Stimulated activated naive CD8-positive, alpha-beta T cell treated with anti-CD3 and anti-CD28 coated beads, Interleukin-15, amount 100 ng/mL, for 72 hours (primary cell): ENCODE measurements at regions not wholly inside any gene's neighbourhood (a gene's known extent, or its start where the extent isn't known, plus 50 kb on each side); places are given as distances from the start of the nearest gene placed in this dataset.

Source experiments
- ATAC-seq: fragments of 150-1000 bp; cut with Tn5 transposase; 2 replicates; pipeline ENCODE4 v1.10.0; 2021; ENCODE audit warnings: mild to moderate bottlenecking, moderate library complexity
- DNase-seq, 2 donors: peaks; one replicate each; pipeline ENCODE4 v3.0.0; 2021 to 2022
- H3K27ac Mint-ChIP-seq, 2 donors: one replicate each; pipeline ENCODE4 v1.8.0; 2022; ENCODE audit warnings: mild to moderate bottlenecking in 2 of 2, mixed read lengths in 2 of 2, moderate library complexity in 2 of 2
- H3K27me3 Mint-ChIP-seq: one replicate; pipeline ENCODE4 v1.8.0; 2022; ENCODE audit warnings: mixed read lengths
- H3K4me1 Mint-ChIP-seq: one replicate; pipeline ENCODE4 v1.8.0; 2022; ENCODE audit warnings: mild to moderate bottlenecking, mixed read lengths
- H3K4me3 Mint-ChIP-seq, 2 donors: one replicate each; pipeline ENCODE4 v1.8.0; 2022; ENCODE audit warnings: mild to moderate bottlenecking in 2 of 2, mixed read lengths in 2 of 2, moderate library complexity in 1 of 2
- H3K9me3 Mint-ChIP-seq, 2 donors: one replicate each; pipeline ENCODE4 v1.8.0; 2022; ENCODE audit warnings: mixed read lengths in 2 of 2

GRCh38 chr6:80714513-80714912 lies 608.0 kb downstream of the BCKDHB start:
- no peaks in the 10 kb centered on the region for H3K4me1 Mint-ChIP-seq
- ATAC-seq: no peak
- DNase-seq: no peak
- H3K4me3 Mint-ChIP-seq: no peak overlapping the region
- H3K27ac Mint-ChIP-seq: no peak overlapping the region
- no peaks in the 10 kb centered on the region for H3K27me3 Mint-ChIP-seq
- no peaks in the 10 kb centered on the region for H3K9me3 Mint-ChIP-seq

- DNase-seq: no peak
- Mint-ChIP-seq H3K4me1 (no peaks in the 10 kb centered on the region), H3K9me3 (peaks cover 0 to 26% of the 10 kb centered on the region in 2 donors), H3K27ac (no peak overlapping the region), H3K27me3 (no peaks in the 10 kb centered on the region), H3K4me3 (no peak overlapping the region)
- no peak for ATAC-seq
These were observed 592.0 kb downstream of the BCKDHB start for GRCh38 chr6:80698459-80698858.

- H3K4me1 Mint-ChIP-seq: no peaks in the 10 kb centered on the region
These were observed 589.8 kb downstream of the BCKDHB start for GRCh38 chr6:80696268-80696667.

GRCh38 chr6:80690551-80691131 lies 584.2 kb downstream of the BCKDHB start:
- DNase-seq (no peak), ATAC-seq (no peak)
- peaks cover 14 to 17% of the 10 kb centered on the region in 2 donors for H3K9me3 Mint-ChIP-seq
- H3K4me3 Mint-ChIP-seq: no peak overlapping the region
- H3K27me3 Mint-ChIP-seq: no peaks in the 10 kb centered on the region
- no peaks in the 10 kb centered on the region for H3K4me1 Mint-ChIP-seq
- no peak overlapping the region for H3K27ac Mint-ChIP-seq

More at GRCh38 chr6:80696268-80696667, 589.8 kb downstream of the BCKDHB start:
- ATAC-seq: no peak
- Mint-ChIP-seq H3K9me3 (peaks cover 0 to 8% of the 10 kb centered on the region in 2 donors), H3K27ac (no peak overlapping the region), H3K27me3 (no peaks in the 10 kb centered on the region), H3K4me3 (no peak overlapping the region)
- DNase-seq: no peak

GRCh38 chr6:80689716-80690395 lies 583.4 kb downstream of the BCKDHB start:
- Mint-ChIP-seq H3K4me3 (no peak overlapping the region), H3K9me3 (peaks cover 19 to 22% of the 10 kb centered on the region in 2 donors), H3K27ac (no peak overlapping the region), H3K4me1 (no peaks in the 10 kb centered on the region), H3K27me3 (no peaks in the 10 kb centered on the region)
- DNase-seq: no peak
- no peak for ATAC-seq

- Mint-ChIP-seq H3K27ac (no peak overlapping the region), H3K9me3 (peaks cover 5 to 14% of the 10 kb centered on the region in 2 donors), H3K4me3 (no peak overlapping the region), H3K4me1 (no peaks in the 10 kb centered on the region), H3K27me3 (no peaks in the 10 kb centered on the region)
- ATAC-seq (no peak), DNase-seq (no peak)
These were observed 573.5 kb downstream of the BCKDHB start for GRCh38 chr6:80679992-80680391.

- ATAC-seq (no peak), DNase-seq (no peak)
- Mint-ChIP-seq H3K9me3 (no peaks in the 10 kb centered on the region), H3K27me3 (no peaks in the 10 kb centered on the region), H3K4me3 (no peak overlapping the region), H3K4me1 (no peaks in the 10 kb centered on the region), H3K27ac (no peak overlapping the region)
These were observed 569.9 kb downstream of the BCKDHB start for GRCh38 chr6:80676386-80676785.

- ATAC-seq: no peak
- no peak overlapping the region for H3K27ac Mint-ChIP-seq
These were observed 568.2 kb downstream of the BCKDHB start for GRCh38 chr6:80674669-80675068.

GRCh38 chr6:80673367-80673766 lies 566.9 kb downstream of the BCKDHB start:
- H3K9me3 Mint-ChIP-seq: no peaks in the 10 kb centered on the region
- no peaks in the 10 kb centered on the region for H3K4me1 Mint-ChIP-seq
- no peak overlapping the region for H3K4me3 Mint-ChIP-seq
- no peak for ATAC-seq
- DNase-seq: no peak
- H3K27me3 Mint-ChIP-seq: no peaks in the 10 kb centered on the region
- no peak overlapping the region for H3K27ac Mint-ChIP-seq

More at GRCh38 chr6:80674669-80675068, 568.2 kb downstream of the BCKDHB start:
- no peaks in the 10 kb centered on the region for H3K4me1 Mint-ChIP-seq
- no peaks in the 10 kb centered on the region for H3K9me3 Mint-ChIP-seq
- no peak for DNase-seq
- no peaks in the 10 kb centered on the region for H3K27me3 Mint-ChIP-seq
- no peak overlapping the region for H3K4me3 Mint-ChIP-seq

- no peaks in the 10 kb centered on the region for H3K4me1 Mint-ChIP-seq
- DNase-seq: no peak
- H3K27me3 Mint-ChIP-seq: no peaks in the 10 kb centered on the region
- no peak overlapping the region for H3K27ac Mint-ChIP-seq
- no peaks in the 10 kb centered on the region for H3K9me3 Mint-ChIP-seq
- no peak overlapping the region for H3K4me3 Mint-ChIP-seq
- ATAC-seq: no peak
These were observed 560.5 kb downstream of the BCKDHB start for GRCh38 chr6:80667006-80667405.

- Mint-ChIP-seq H3K27me3 (no peaks in the 10 kb centered on the region), H3K4me3 (no peak overlapping the region), H3K27ac (no peak overlapping the region), H3K9me3 (peaks cover 0 to 5% of the 10 kb centered on the region in 2 donors), H3K4me1 (no peaks in the 10 kb centered on the region)
- ATAC-seq (no peak), DNase-seq (no peak)
These were observed 552.5 kb downstream of the BCKDHB start for GRCh38 chr6:80658926-80659325.

- DNase-seq: no peak
- no peaks in the 10 kb centered on the region for H3K27me3 Mint-ChIP-seq
- H3K27ac Mint-ChIP-seq: no peak overlapping the region
- no peak overlapping the region for H3K4me3 Mint-ChIP-seq
- H3K4me1 Mint-ChIP-seq: no peaks in the 10 kb centered on the region
- no peaks in the 10 kb centered on the region for H3K9me3 Mint-ChIP-seq
- no peak for ATAC-seq
These were observed 540.7 kb downstream of the BCKDHB start for GRCh38 chr6:80647156-80647555.

- Mint-ChIP-seq H3K9me3 (no peaks in the 10 kb centered on the region), H3K4me3 (no peak overlapping the region), H3K27me3 (no peaks in the 10 kb centered on the region), H3K4me1 (no peaks in the 10 kb centered on the region), H3K27ac (no peak overlapping the region)
- DNase-seq (no peak), ATAC-seq (no peak)
These were observed 537.4 kb downstream of the BCKDHB start for GRCh38 chr6:80643881-80644280.

GRCh38 chr6:80642452-80642851 lies 536.0 kb downstream of the BCKDHB start:
- DNase-seq (no peak), ATAC-seq (no peak)
- H3K27ac Mint-ChIP-seq: no peak overlapping the region
- H3K4me3 Mint-ChIP-seq: no peak overlapping the region
- H3K27me3 Mint-ChIP-seq: no peaks in the 10 kb centered on the region
- H3K9me3 Mint-ChIP-seq: no peaks in the 10 kb centered on the region
- H3K4me1 Mint-ChIP-seq: no peaks in the 10 kb centered on the region

GRCh38 chr6:80641591-80641990 lies 535.1 kb downstream of the BCKDHB start:
- no peak for DNase-seq
- no peak overlapping the region for H3K27ac Mint-ChIP-seq
- ATAC-seq: no peak
- no peaks in the 10 kb centered on the region for H3K4me1 Mint-ChIP-seq
- no peak overlapping the region for H3K4me3 Mint-ChIP-seq
- H3K9me3 Mint-ChIP-seq: no peaks in the 10 kb centered on the region
- H3K27me3 Mint-ChIP-seq: no peaks in the 10 kb centered on the region

- no peak for DNase-seq
- ATAC-seq: no peak
- no peak overlapping the region for H3K27ac Mint-ChIP-seq
- H3K4me1 Mint-ChIP-seq: no peaks in the 10 kb centered on the region
- peaks cover 0 to 5% of the 10 kb centered on the region in 2 donors for H3K9me3 Mint-ChIP-seq
- H3K27me3 Mint-ChIP-seq: no peaks in the 10 kb centered on the region
- H3K4me3 Mint-ChIP-seq: no peak overlapping the region
These were observed 533.7 kb downstream of the BCKDHB start for GRCh38 chr6:80640176-80640575.

GRCh38 chr6:80639181-80639629 lies 532.7 kb downstream of the BCKDHB start:
- H3K27me3 Mint-ChIP-seq: no peaks in the 10 kb centered on the region
- H3K4me1 Mint-ChIP-seq: no peaks in the 10 kb centered on the region
- DNase-seq (no peak), ATAC-seq (no peak)
- H3K9me3 Mint-ChIP-seq: peaks cover 0 to 5% of the 10 kb centered on the region in 2 donors
- H3K27ac Mint-ChIP-seq: no peak overlapping the region
- no peak overlapping the region for H3K4me3 Mint-ChIP-seq
